ENCODE measurements at regions not wholly inside any gene's neighbourhood (a gene's known extent, or its start where the extent isn't known, plus 50 kb on each side); places are given as distances from the start of the nearest gene placed in this dataset.
"Not testable (repeated sequence)": the region's sequence is repeated elsewhere in the genome, so short reads cannot be mapped to it uniquely, and the experiment has no call there.

DNA sequence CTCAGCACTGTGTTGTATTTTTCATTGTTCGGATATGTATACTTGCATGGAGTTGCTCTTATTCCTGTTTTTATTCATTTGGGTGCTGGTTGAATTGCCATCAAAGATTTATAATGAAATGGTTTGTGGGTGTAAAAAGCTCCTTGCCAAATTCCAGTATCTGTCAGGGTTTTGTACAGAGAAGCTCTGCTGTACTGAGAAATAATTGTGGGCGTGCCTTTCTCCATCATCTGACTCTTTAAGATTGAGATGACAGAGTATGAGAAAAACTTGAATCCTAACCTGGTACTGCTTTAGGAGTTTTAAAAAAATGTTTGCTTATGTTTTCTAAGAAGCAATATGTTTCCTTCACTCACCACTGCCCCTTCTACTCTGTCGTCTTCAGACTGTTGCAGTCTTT, 58.7 kb upstream of the GARIN1A start:
- in situ Hi-C loops (cut with MboI) = loop anchor here (5.0 kb wide), 1 partner anchor 269 kb away; no protein-coding TSS in a partner anchor
- H3K79me2 ChIP-seq (ENCODE audit: control insufficient read depth, insufficient read depth, low read length); FAIRE-seq; DNase-seq (ENCODE audit: extremely low read depth in 1 of 4, low spot score in 3 of 4); H3K4me3 ChIP-seq; ATAC-seq; H4K20me1 ChIP-seq (replicated peaks; ENCODE audit: control insufficient read depth, insufficient read depth, low read length); BruUV-seq (replicated peaks); H3K4me2 ChIP-seq (ENCODE audit: insufficient read depth, low read length); H3K27ac ChIP-seq (ENCODE audit: extremely low read depth, low read depth, low read length); H3K9ac ChIP-seq (ENCODE audit: insufficient read depth in 1 of 2, low read depth in 2 of 2, low read length in 2 of 2); H3K4me1 ChIP-seq (replicated peaks in 1 of 2; ENCODE audit: control insufficient read depth in 2 of 2, insufficient read depth in 2 of 2, low read length in 2 of 2); H3K9me3 ChIP-seq (replicated peaks; ENCODE audit: control insufficient read depth, insufficient read depth, low read depth, low read length); CTCF ChIA-PET (ENCODE audit: low intra/inter-chr PET ratio); H3K27me3 ChIP-seq (ENCODE audit: control insufficient read depth in 2 of 2, insufficient read depth in 2 of 2, low read length in 2 of 2); H2AFZ ChIP-seq (ENCODE audit: low read depth, low read length); H3K9me1 ChIP-seq (ENCODE audit: control insufficient read depth, insufficient read depth, low read length); POLR2A ChIA-PET: not testable (repeated sequence)
- WGBS (ENCODE audit: insufficient coverage, low coverage, missing lambda C conversion rate) = 85% methylated on average over 3 of the region's 3 CpGs
- intact Hi-C loops (cut with micrococcal nuclease) = loop anchor here (5.0 kb wide), 1 partner anchor 249 kb away; the partner anchor contains the start of gene ATP6V1F
- H3K36me3 ChIP-seq (ENCODE audit: control insufficient read depth, insufficient read depth, low read length) = peaks cover 44% of the 10 kb centered on the region; the same call in 2 of the 3 replicates

DNA sequence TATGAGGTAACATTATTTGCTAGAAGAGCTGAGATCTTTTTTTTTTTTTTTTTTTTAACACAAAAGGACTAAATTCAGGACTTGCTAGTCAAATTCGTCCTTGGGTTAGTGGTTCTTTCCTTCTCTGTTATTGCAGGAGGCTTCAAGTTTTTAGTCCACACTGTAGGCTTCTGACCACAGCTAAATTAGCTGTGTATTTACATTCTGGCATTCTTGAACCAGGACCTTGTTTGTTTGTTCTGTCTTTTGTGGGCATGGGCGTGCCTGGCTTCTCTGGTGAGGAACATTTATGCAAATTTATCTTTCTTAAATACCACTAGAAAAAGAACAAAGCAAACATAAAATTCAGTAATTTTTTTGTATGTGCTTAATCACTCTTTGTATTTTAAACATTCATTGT, 57.3 kb upstream of the GARIN1A start:
- not testable (repeated sequence) for H3K9me3 ChIP-seq (replicated peaks; ENCODE audit: control insufficient read depth, insufficient read depth, low read depth, low read length); H2AFZ ChIP-seq (ENCODE audit: low read depth, low read length); H3K27ac ChIP-seq (ENCODE audit: extremely low read depth, low read depth, low read length); BruUV-seq (replicated peaks); H4K20me1 ChIP-seq (replicated peaks; ENCODE audit: control insufficient read depth, insufficient read depth, low read length); ATAC-seq; H3K9ac ChIP-seq (ENCODE audit: insufficient read depth in 1 of 2, low read depth in 2 of 2, low read length in 2 of 2); H3K79me2 ChIP-seq (ENCODE audit: control insufficient read depth, insufficient read depth, low read length); DNase-seq (ENCODE audit: extremely low read depth in 1 of 4, low spot score in 3 of 4); H3K4me1 ChIP-seq (replicated peaks in 1 of 2; ENCODE audit: control insufficient read depth in 2 of 2, insufficient read depth in 2 of 2, low read length in 2 of 2); H3K27me3 ChIP-seq (ENCODE audit: control insufficient read depth in 2 of 2, insufficient read depth in 2 of 2, low read length in 2 of 2); H3K4me2 ChIP-seq (ENCODE audit: insufficient read depth, low read length); H3K9me1 ChIP-seq (ENCODE audit: control insufficient read depth, insufficient read depth, low read length); H3K4me3 ChIP-seq; FAIRE-seq
- peaks cover 55% of the 10 kb centered on the region; the same call in 2 of the 3 replicates for H3K36me3 ChIP-seq (ENCODE audit: control insufficient read depth, insufficient read depth, low read length)
- ChIA-PET CTCF (ENCODE audit: low intra/inter-chr PET ratio) (interaction anchor here (0.7 kb wide), 1 partner anchor 269 kb away, joined by 4 read pairs; no protein-coding TSS in a partner anchor), POLR2A (interaction anchor here (0.7 to 1.4 kb wide), 3 partner anchors 24 to 189 kb away, joined by 3 read pairs; no protein-coding TSS in a partner anchor)
- intact Hi-C loops (cut with micrococcal nuclease) (loop anchor here (5.0 kb wide), 1 partner anchor 247 kb away; the partner anchor contains the start of gene ATP6V1F), in situ Hi-C loops (cut with MboI) (loop anchor here (5.0 kb wide), 1 partner anchor 267 kb away; no protein-coding TSS in a partner anchor)
- 80% methylated on average over 2 of the region's 2 CpGs for WGBS (ENCODE audit: insufficient coverage, low coverage, missing lambda C conversion rate)

All from K562 (cell line).